ENCODE measurements at regions not wholly inside any gene's neighbourhood (a gene's known extent, or its start where the extent isn't known, plus 50 kb on each side); places are given as distances from the start of the nearest gene placed in this dataset.
"Not testable (repeated sequence)": the region's sequence is repeated elsewhere in the genome, so short reads cannot be mapped to it uniquely, and the experiment has no call there.

DNA sequence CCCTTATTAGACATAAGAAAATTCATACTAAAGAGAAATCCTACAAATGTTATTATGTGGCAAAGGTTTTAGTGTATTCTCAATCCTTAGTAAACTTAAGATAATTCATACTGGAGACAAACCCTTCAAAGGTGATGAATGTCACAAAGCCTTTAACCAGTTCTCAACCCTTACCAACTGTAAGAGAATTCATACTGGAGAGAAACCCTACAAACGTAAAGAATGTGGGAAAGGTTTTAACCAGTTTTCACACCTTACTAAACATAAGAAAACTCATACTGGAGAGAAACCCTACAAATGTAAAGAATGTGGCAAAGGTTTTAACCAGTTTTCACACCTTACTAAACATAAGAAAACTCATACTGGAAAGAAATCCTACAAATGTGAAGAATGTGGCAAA, 93.2 kb downstream of the ZNF680 start:
- DNase-seq (ENCODE audit: extremely low spot score): no peak
- ChIA-PET POLR2A (no interaction called here), CTCF (no interaction called here)
- TF ChIP-seq, protein P1, sequence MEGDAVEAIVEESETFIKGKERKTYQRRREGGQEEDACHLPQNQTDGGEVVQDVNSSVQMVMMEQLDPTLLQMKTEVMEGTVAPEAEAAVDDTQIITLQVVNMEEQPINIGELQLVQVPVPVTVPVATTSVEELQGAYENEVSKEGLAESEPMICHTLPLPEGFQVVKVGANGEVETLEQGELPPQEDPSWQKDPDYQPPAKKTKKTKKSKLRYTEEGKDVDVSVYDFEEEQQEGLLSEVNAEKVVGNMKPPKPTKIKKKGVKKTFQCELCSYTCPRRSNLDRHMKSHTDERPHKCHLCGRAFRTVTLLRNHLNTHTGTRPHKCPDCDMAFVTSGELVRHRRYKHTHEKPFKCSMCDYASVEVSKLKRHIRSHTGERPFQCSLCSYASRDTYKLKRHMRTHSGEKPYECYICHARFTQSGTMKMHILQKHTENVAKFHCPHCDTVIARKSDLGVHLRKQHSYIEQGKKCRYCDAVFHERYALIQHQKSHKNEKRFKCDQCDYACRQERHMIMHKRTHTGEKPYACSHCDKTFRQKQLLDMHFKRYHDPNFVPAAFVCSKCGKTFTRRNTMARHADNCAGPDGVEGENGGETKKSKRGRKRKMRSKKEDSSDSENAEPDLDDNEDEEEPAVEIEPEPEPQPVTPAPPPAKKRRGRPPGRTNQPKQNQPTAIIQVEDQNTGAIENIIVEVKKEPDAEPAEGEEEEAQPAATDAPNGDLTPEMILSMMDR (IDR thresholded peaks at IDR 0.05; ENCODE audit: control extremely low read depth, extremely low read depth, low read depth, missing control alignments): no peak

DNA sequence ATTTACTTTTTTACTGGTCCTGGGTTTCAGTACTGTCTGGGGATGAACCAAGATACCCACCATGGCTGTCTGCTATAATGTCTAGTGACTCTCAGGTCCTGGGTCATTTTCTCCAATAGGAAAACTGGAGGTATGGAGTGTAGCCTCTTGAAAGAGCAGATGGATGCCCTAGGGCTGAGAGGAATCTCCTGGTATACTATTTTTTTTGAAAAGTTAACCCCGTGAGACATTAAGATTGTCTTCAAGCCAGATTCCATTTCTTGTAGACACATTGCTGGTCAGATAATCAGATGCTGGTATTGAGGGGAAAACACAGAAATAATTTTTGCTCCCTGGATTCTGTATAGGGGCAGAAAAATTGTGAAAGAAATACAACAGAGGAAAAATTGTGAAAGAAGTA, 97.3 kb downstream of the ZNF680 start:
- DNase-seq (ENCODE audit: extremely low spot score): no peak
- CTCF ChIA-PET: no interaction called here
- POLR2A ChIA-PET: no interaction called here
- TF ChIP-seq, protein P1 (IDR thresholded peaks at IDR 0.05; ENCODE audit: control extremely low read depth, extremely low read depth, low read depth, missing control alignments): no peak

DNA sequence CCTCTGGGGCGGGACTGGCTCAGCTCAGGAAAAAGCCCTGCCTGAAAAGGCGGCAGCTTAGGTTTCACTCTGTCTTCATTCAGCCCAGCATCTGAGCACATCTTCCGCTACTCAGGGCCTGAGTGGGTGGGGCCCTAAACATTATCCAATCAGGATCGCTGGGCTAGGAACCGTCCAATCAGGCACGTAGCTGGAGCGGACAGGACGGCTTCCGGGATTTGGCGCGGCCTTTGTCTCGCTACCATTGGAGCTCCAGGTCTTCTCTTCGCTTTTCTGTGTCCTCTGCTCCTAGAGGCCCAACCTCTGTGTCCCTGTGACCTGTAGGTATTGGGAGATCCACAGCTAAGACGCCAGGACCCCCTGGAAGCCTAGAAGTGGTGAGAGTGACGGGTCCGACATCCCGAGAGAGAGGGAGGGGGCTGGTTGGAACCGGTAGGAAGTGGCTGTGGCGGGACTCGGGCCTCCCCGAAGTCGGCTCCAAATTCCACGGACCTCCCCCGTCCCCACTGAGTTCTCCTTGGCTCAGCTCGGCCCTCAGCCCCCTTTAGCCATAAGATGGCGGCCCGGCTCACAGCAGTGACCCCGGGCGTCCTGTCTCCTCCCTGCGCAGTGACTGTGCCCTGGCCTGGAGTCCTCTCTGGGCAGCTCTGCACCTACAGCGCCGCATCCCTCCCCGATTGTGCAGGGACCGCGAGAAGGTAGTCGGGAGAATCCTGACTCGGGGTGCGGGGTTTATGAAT, 99.1 kb downstream of the ZNF680 start:
- DNase-seq (ENCODE audit: extremely low spot score): no peak
- ChIA-PET CTCF (no interaction called here), POLR2A (no interaction called here)
- TF ChIP-seq, protein P1 (IDR thresholded peaks at IDR 0.05; ENCODE audit: control extremely low read depth, extremely low read depth, low read depth, missing control alignments): no peak

DNA sequence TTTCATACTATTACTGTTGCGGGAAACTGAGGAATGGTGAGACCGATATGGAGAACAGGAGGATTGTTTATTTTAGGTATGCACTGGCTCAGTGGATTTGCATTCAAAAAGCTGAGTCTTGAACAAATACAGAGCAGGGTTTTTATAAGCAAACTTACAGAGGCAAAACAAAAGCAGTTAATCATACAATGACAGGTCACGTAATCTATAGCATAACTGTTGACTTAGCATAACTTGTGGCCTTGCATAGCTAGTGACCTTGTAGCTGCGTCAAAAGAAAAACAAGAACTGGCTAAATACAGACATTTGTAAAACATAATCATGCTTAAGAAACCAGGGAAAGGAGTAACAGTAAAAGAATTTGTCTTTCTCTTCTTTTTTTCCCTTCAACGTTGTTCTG, 103.0 kb downstream of the ZNF680 start:
- DNase-seq (ENCODE audit: extremely low spot score); POLR2A ChIA-PET: not testable (repeated sequence)
- CTCF ChIA-PET: interaction anchor here (1.6 kb wide), 1 partner anchor 25 kb away, joined by 3 read pairs; no protein-coding TSS in a partner anchor

DNA sequence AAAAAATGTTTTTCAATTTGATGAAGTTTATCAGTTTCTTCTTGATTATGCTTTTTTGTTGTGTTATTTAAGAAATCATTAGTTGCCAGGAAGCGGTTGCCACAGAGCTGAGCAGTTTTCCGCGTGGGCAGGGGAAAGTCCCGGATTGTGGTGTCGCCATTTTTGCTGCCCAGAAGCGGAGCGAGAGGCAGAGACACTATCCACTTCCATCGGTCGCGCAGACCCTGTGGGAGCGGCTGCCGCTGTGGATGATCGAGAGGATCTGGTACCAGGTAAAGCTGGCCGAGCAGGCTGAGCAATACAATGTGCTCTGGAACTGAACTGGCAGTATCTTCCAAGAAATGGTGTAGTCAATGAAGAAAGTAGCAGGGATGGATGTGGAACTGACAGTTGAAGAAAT, 119.8 kb downstream of the ZNF736 start:
- POLR2A ChIA-PET: no interaction called here

DNA sequence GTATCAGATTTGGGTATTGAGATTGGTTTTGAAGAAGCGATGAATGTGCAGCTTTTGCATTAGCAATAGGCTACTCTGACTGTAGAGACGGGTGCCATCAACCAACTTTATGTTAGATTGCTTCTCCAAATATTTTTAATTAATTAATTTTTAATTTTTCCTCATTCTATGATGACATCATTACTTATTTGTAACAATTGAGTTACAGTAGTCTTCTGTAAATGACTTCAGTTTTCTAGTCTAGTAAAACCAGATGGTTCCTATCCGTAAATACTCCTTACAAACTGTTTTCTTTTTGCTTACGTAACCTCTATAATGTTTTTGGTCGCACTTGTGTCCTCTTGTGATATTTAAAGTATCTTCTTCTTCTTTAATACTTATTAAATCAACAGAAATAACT, 118.1 kb downstream of the ZNF736 start:
- TF ChIP-seq, protein P1 (IDR thresholded peaks at IDR 0.05; ENCODE audit: control extremely low read depth, extremely low read depth, low read depth, missing control alignments): no peak
- POLR2A ChIA-PET: no interaction called here
- CTCF ChIA-PET: no interaction called here
- DNase-seq (ENCODE audit: extremely low spot score): no peak

More for the DNA sequence above, 119.8 kb downstream of the ZNF736 start:
- CTCF ChIA-PET: no interaction called here
- TF ChIP-seq, protein P1 (IDR thresholded peaks at IDR 0.05; ENCODE audit: control extremely low read depth, extremely low read depth, low read depth, missing control alignments): no peak
- DNase-seq (ENCODE audit: extremely low spot score): no peak

DNA sequence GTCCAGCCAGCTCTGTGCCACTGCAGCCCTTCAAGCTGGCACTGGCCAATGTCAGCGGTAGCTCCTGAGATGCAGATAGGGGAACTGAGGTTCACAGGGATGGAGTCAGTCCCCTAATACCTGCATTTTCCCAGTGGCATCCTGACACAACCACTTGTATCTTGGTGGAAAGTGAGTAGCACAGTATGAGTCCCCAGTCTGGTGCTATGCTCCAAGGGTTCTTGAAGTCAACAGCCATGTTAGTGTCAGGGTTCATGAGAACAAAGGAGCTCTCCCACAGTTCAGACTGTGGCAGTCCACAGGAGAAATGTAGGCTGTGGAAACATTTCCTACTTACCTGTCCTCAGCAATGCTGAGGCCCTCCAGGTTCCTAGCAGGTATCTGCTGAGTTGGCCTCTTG, 115.5 kb downstream of the ZNF736 start:
- TF ChIP-seq, protein P1 (IDR thresholded peaks at IDR 0.05; ENCODE audit: control extremely low read depth, extremely low read depth, low read depth, missing control alignments): no peak
- ChIA-PET POLR2A (no interaction called here), CTCF (no interaction called here)
- DNase-seq (ENCODE audit: extremely low spot score): no peak

DNA sequence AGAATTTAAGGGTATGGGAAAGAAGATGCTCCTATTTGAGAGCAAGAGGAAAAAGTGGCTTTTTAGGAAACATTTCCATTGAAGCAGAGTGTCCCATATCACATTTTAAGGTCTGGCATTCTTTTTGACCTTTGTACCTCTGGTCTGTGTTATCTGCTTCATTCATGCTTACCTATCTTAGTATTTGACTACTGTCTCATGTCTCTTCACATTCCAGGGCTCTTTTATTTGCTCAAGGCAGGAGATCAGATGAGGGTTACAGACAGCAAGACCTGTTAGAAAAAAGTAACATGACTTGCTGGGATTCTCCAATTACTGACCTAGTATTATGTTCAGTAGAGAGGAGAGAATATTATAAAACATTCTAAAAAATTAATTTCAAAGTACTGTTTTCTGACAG, 111.7 kb downstream of the ZNF736 start:
- DNase-seq (ENCODE audit: extremely low spot score); CTCF ChIA-PET; POLR2A ChIA-PET: not testable (repeated sequence)
